Spleen (tissue), 11 donors: ENCODE measurements at regions not wholly inside any gene's neighbourhood (a gene's known extent, or its start where the extent isn't known, plus 50 kb on each side); places are given as distances from the start of the nearest gene placed in this dataset.

Experiments used
- DNase-seq: peaks from one replicate; pipeline ENCODE4 v3.0.0-alpha.2; 2020
- H3K27ac ChIP-seq, 8 donors: fragments of 200-600 bp; sonication (generic) in 7 of 8; 1 replicate in 4 of 8; 2 replicates in 4 of 8; pipeline versions ENCODE4 v1.5.0 to v1.8.0; 2016 to 2021; ENCODE audit warnings: inconsistent platforms in 4 of 8, mild to moderate bottlenecking in 4 of 8, moderate library complexity in 1 of 8
- H3K27me3 ChIP-seq, 7 donors: fragments of 200-600 bp; sonication (generic) in 6 of 7; replicated peaks in 1 of 7; 1 replicate in 4 of 7; 2 replicates in 3 of 7; pipeline versions ENCODE4 v1.5.0 to v1.8.0; 2016 to 2021; ENCODE audit warnings: inconsistent platforms in 3 of 7, mild to moderate bottlenecking in 1 of 7
- H3K36me3 ChIP-seq, 6 donors: fragments of 200-600 bp; sonication (generic) in 5 of 6; 1 replicate in 4 of 6; 2 replicates in 2 of 6; pipeline versions ENCODE4 v1.5.0 to v1.8.0; 2016 to 2021; ENCODE audit warnings: inconsistent platforms in 2 of 6
- H3K4me1 ChIP-seq, 6 donors: fragments of 200-600 bp; sonication (generic) in 5 of 6; 1 replicate in 3 of 6; 2 replicates in 3 of 6; pipeline versions ENCODE4 v1.5.0 to v1.8.0; 2016 to 2021; ENCODE audit warnings: inconsistent platforms in 3 of 6
- H3K4me3 ChIP-seq, 8 donors: fragments of 200-600 bp; sonication (generic) in 7 of 8; 1 replicate in 4 of 8; 2 replicates in 4 of 8; pipeline versions ENCODE4 v1.5.0 to v1.8.0; 2016 to 2021; ENCODE audit warnings: inconsistent platforms in 4 of 8, mild to moderate bottlenecking in 4 of 8, moderate library complexity in 2 of 8
- H3K9me3 ChIP-seq, 8 donors: fragments of 200-600 bp; sonication (generic) in 7 of 8; 1 replicate in 4 of 8; 2 replicates in 4 of 8; pipeline versions ENCODE4 v1.5.0 to v1.8.0; 2016 to 2021; ENCODE audit warnings: inconsistent platforms in 4 of 8
- CTCF ChIP-seq, 11 experiments: fragments of 200-600 bp in 7 of 11; fragments of 450-650 bp in 4 of 11; sonication (generic) in 4 of 11; IDR thresholded peaks in 8 of 11; conservative IDR thresholded peaks in 3 of 11; 1 replicate in 7 of 11; 2 replicates in 4 of 11; pipeline versions ENCODE4 v1.4.0 to v1.8.0; 2016 to 2021; ENCODE audit warnings: antibody characterized with exemption in 11 of 11, inconsistent platforms in 4 of 11, mild to moderate bottlenecking in 1 of 11
- POLR2A ChIP-seq, 3 donors: fragments of 450-650 bp; IDR thresholded peaks; one replicate each; pipeline ENCODE4 v1.5.1; 2017; ENCODE audit warnings: antibody characterized with exemption in 3 of 3, mild to moderate bottlenecking in 1 of 3
- POLR2AphosphoS5 ChIP-seq, 3 donors: sonication (generic); formaldehyde crosslinking; IDR thresholded peaks; one replicate each; pipeline ENCODE4 v1.5.1; 2017; ENCODE audit warnings: antibody characterized with exemption in 3 of 3
- WGBS, 5 donors: extraction: QIAGEN DNeasy Blood & Tissue Kit in 3 of 5; methylation state at CpG; one replicate each; pipeline versions ENCODE4 v1.1.5 to v1.1.7; 2013 to 2018; 5-methylcytosine and 5-hydroxymethylcytosine counted together
- intact Hi-C: fragments of 100-400 bp; cut with DNase I; formaldehyde crosslinking; loops from one replicate; pipeline ENCODE4 v1.15.0; 2023; ENCODE audit warnings: low total_unique reads
- donor health status: healthy with polysubstance abuse.
- donor health status: DM: no; HTN: no; CAD: no; lungs with moderate emphysema.
- donor health status: DM: no; HTN: no; CAD: no.
- donor health status: Bipolar disorder and iron deficiency.
- donor health status: healthy.
- donor health status: DM: no; HTN: no; CAD: no.
- donor health status: DM: yes; HTN: yes; CAD: no.

GRCh38 chr14:83960832-83961512 is 1569.0 kb upstream of the FLRT2 start:
- H3K4me1 ChIP-seq, result no peaks in the 10 kb centered on the region
- TF ChIP-seq CTCF (IDR thresholded peaks at IDR 0.05 in 8 of 11, conservative IDR thresholded peaks at IDR 0.05 in 3 of 11) (no peak), POLR2AphosphoS5 (IDR thresholded peaks at IDR 0.05) (no peak), POLR2A (IDR thresholded peaks at IDR 0.05) (no peak)
- intact Hi-C loops, result no loop called here
- no peak overlapping the region for H3K4me3 ChIP-seq
- WGBS, 5 donors, result 56 to 68% (median 67%) methylated on average over 2 of the region's 2 CpGs
- H3K27ac ChIP-seq, result no peak overlapping the region
- no peaks in the 10 kb centered on the region for H3K36me3 ChIP-seq
- no peak for DNase-seq
- H3K9me3 ChIP-seq, result peaks cover 0 to 36% (median 9%) of the 10 kb centered on the region in 8 donors
- no peaks in the 10 kb centered on the region for H3K27me3 ChIP-seq

GRCh38 chr14:83969998-83970397 is 1559.9 kb upstream of the FLRT2 start:
- H3K27ac ChIP-seq, result no peak overlapping the region
- H3K9me3 ChIP-seq, result peaks cover 0 to 17% (median 0%) of the 10 kb centered on the region in 8 donors
- no peaks in the 10 kb centered on the region for H3K27me3 ChIP-seq
- no peak for DNase-seq
- H3K36me3 ChIP-seq, result no peaks in the 10 kb centered on the region
- intact Hi-C loops, result no loop called here
- H3K4me1 ChIP-seq, result no peaks in the 10 kb centered on the region
- WGBS, 5 donors, result 80 to 94% (median 89%) methylated on average over 5 of the region's 5 CpGs
- no peak overlapping the region for H3K4me3 ChIP-seq
- TF ChIP-seq POLR2A (IDR thresholded peaks at IDR 0.05) (no peak), CTCF (IDR thresholded peaks at IDR 0.05 in 8 of 11, conservative IDR thresholded peaks at IDR 0.05 in 3 of 11) (no peak), POLR2AphosphoS5 (IDR thresholded peaks at IDR 0.05) (no peak)

GRCh38 chr14:83972631-83973030 is 1557.3 kb upstream of the FLRT2 start:
- Histone ChIP-seq H3K27ac (no peak overlapping the region), H3K4me3 (no peak overlapping the region), H3K9me3 (peaks cover 0 to 13% (median 0%) of the 10 kb centered on the region in 8 donors), H3K36me3 (no peaks in the 10 kb centered on the region), H3K27me3 (no peaks in the 10 kb centered on the region), H3K4me1 (peaks cover 0 to 10% (median 2%) of the 10 kb centered on the region in 6 donors)
- TF ChIP-seq POLR2AphosphoS5 (IDR thresholded peaks at IDR 0.05) (no peak), CTCF (IDR thresholded peaks at IDR 0.05 in 8 of 11, conservative IDR thresholded peaks at IDR 0.05 in 3 of 11) (no peak), POLR2A (IDR thresholded peaks at IDR 0.05) (no peak)
- intact Hi-C loops, result no loop called here
- DNase-seq, result no peak
- 79 to 86% (median 81%) methylated on average over 3 of the region's 3 CpGs for WGBS, 5 donors

- Histone ChIP-seq H3K36me3 (no peaks in the 10 kb centered on the region), H3K4me3 (no peak overlapping the region), H3K27ac (no peak overlapping the region), H3K9me3 (peaks cover 0 to 13% (median 0%) of the 10 kb centered on the region in 8 donors), H3K27me3 (no peaks in the 10 kb centered on the region), H3K4me1 (peaks cover 0 to 10% (median 2%) of the 10 kb centered on the region in 6 donors)
- intact Hi-C loops, result no loop called here
- 86 to 93% (median 88%) methylated on average over 5 of the region's 5 CpGs for WGBS, 5 donors
- TF ChIP-seq POLR2AphosphoS5 (IDR thresholded peaks at IDR 0.05) (no peak), CTCF (IDR thresholded peaks at IDR 0.05 in 8 of 11, conservative IDR thresholded peaks at IDR 0.05 in 3 of 11) (no peak)
- DNase-seq, result no peak
Observed at GRCh38 chr14:83974647-83975163, 1555.2 kb upstream of the FLRT2 start.
